Stimulated activated CD8-positive, alpha-beta memory T cell treated with anti-CD3 and anti-CD28 coated beads, Interleukin-7, amount 100 ng/mL, for 4 hours (primary cell): ENCODE measurements at regions not wholly inside any gene's neighbourhood (a gene's known extent, or its start where the extent isn't known, plus 50 kb on each side); places are given as distances from the start of the nearest gene placed in this dataset.
"Not testable (repeated sequence)": the region's sequence is repeated elsewhere in the genome, so short reads cannot be mapped to it uniquely, and the experiment has no call there.

Experiments
- DNase-seq, 2 donors: peaks; one replicate each; pipeline ENCODE4 v3.0.0-alpha.2; 2020; ENCODE audit warnings: low read depth in 2 of 2

DNA sequence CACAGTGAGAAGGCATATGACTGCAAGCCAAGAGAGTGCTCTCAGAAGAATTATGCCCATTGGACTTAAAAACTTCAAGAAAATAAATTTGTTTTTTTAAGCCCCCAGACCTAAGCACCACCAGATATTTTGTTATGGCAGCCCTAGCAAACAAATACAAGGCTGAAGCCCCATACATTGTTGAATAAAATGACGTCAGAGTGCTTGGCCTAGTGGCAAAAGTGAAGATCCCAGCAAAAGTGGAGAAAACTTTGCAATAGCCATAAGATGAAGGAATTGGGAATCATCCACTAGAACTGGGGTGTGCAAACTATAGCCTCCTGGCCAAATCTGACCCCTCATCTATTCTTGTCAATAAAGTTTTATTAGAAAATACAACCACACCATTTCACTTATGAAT lies 517.5 kb downstream of the IRS1 start:
- DNase-seq: no peak

DNA sequence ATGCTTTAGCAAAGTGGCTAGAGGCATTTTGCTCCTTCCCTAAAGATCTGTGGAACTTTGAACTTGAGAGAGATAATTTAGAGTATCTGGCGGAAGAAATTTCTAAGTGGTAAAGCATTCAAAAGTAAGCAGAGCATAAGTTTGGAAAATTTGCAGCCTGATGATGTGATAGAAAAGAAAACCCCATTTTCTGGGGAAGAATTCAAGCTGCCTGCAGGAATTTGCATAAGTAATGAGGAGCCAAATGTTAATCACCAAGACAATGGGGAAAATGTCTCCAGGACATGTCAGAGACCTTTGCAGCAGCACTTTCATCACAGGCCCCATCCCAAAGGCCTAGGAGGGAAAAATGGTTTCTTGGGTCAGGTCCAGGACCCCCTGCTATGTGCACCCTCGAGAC lies 519.5 kb downstream of the IRS1 start:
- DNase-seq: not testable (repeated sequence)

DNA sequence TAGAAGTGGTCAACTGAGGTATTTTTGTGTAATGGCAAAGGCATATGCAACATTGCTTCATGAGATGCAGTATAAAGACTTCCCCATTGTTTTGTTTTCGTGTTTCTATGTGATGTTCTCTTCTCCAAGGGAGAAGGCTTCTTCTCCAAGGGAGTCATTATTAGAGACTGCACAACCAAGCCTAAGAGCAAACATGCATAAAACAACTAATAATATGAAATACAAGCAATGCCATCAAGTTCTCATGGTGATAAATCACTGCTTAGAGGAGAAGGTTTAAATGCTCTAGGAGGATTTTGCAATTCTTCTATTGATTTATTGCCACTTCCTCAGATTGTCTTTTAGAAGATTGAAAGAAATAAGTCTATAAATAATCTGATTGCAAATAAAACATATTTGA lies 524.4 kb downstream of the IRS1 start:
- DNase-seq: no peak

DNA sequence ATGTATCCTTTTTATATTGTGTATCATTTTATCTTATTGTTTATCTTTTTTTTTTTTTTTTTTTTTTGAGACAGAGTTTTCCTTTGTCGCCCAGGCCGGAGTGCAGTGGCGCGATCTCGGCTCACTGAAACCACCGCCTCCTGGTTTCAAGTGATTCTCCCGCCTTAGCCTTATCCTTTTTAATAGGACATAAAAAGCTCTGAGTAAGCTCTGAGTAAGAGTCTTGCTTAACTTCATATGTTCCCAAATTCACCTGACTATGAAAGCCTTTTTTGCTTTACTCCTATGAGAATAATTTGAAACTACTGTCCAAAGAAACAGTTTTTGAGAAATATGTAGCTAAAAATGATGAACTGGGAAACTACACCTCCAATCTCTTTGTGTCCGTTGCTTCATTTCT lies 525.5 kb downstream of the IRS1 start:
- DNase-seq: no peak

DNA sequence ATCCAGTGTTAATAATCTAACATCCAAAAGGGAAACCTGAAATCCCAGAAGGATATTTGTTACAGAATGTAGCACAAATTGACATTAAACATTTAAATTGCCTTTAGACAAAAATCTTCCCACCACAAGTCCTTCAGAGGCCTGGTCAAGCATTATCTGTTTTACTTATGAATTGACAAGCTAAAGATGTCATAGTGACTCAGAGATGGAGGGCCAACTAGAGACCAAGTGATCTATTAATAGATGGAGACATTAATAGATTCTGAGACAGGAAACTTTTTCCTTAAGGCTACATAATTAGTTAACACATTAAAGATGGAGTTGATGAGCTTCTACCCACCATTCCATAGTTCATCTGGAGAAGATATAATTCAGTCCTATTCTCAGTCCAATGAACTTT lies 526.2 kb downstream of the IRS1 start:
- no peak for DNase-seq

DNA sequence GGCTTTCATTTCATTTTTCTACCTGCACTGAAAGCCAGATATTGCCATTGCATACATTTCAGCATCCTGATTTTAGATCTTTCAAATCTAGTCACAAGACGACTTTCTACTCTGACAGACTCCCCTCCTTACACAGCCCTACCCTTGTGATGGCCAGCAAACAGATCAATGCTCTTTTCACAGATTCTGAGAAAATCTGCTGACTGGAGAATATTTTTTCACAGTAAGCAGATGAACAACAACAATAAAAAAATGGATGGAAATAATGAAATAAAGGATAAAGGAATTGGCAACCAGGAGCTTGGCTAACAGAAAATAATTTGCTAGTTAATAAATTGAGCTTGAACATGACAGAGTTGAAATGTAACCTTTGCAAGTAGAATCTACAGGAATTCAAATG lies 527.2 kb downstream of the IRS1 start:
- no peak for DNase-seq

DNA sequence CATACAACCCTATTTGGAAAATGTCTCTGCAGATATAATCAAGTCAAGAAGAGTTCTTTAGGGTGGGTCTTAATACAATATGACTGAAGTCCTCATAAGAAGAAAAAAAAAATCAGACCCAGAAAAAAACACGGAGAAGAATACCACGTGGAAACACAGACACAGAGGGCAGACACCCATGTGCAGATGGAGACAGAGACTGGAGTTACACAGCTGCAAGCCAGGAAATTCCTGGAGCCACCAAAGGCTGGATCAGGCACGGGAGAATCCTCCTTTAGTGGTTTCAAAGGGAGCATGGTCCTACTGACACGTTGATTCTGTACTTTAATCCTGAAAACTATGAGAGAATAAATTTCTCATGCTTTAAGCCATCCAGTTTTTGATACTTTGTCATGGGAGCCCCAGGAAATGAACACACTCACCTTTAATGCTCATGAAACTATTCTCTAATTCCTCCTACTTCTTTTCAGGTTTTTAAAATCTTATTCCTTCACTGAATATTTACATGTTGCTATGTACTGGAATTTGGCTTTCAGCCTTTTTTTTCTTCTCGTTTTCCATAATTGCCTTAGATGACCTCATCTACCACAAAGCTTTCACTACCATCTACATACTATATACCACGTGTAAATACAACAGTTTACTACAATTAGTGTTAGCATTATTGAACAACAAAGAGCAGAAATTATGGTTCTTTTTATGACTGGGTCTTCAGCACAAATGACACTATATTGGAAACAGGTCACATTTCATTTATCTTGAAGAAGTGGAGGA lies 529.1 kb downstream of the IRS1 start:
- no peak for DNase-seq

DNA sequence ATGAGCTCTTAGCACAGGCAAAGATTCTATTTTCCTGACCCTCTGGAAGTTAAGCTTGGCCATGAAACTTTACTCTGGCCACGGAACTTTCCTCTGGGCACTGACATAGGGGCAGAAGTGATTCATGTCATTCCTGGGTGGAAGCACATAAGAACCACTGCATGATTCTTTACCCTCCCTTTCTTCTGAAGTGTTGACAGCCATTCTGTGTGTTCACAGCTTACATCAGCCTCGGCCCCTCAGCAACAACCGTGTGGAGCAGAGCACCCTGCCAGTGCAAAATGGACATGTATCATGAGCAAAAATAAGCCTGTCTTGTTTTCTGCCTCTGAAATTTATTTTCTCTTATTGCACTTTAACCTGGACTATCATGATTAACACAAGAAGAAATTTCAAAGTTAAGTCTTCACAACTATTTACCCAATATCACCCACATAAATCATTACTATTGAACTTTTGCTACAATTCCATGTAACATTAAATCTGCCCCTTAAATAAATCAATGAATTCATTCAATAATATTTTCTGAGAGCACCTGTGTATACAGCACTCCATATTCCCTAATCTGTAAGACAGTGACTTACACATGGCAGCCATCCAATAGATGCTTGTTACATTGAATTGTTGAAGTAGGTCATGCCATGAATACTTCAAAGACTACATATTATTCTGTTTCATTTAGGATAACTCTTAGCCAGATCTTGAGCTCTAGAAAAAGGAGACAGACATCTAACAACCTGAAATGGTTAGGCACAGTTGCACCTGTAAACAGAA lies 531.9 kb downstream of the IRS1 start:
- DNase-seq: no peak

DNA sequence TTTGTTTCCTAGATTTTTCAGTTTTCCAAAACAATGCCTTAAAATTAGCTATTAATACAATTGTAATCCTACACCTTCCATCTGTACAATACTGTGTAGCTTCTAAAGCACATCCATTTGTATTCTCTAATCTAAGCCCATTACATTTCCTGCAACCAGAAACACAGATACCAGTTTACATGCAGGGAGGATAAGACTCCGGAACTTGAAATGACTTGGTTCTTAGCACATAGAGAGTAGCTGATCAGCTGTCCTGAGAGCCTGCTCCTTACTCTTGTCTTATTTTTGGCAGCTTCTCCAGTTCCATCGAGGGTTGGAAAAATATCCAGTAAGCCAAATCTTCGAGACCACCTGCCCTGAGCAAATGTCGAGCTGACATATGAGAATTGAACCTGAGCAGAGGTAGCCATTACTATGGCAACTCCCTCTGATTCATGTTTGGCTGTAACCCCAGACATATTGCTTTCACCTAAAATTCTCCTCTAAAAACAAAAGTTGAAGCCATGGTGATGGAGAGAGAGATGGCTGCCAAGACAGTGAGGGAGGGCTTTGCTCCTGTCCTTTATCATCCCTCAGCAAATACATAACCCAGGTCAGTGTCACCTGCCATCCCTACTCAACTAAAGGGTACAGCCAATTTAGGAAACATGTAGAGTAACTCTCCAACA lies 542.8 kb downstream of the IRS1 start:
- no peak for DNase-seq

DNA sequence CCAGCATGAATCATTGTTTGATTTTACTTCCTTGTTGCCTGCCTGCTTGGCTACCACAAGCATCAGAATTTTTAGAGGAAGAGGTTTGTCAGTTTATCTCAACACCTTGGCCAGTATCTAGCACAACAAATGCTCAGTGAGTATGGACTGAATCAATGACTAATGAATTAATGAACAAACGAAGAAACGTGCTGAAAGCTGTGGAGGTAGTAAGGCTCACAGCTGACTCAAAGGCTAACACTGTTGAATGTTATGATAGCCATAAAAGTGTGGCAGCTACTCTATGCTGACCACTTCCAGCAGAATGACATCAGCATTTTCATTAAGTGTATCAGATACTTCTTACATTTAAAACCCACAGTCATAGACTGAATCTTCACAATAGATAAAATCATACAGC lies 543.4 kb downstream of the IRS1 start:
- DNase-seq: no peak

DNA sequence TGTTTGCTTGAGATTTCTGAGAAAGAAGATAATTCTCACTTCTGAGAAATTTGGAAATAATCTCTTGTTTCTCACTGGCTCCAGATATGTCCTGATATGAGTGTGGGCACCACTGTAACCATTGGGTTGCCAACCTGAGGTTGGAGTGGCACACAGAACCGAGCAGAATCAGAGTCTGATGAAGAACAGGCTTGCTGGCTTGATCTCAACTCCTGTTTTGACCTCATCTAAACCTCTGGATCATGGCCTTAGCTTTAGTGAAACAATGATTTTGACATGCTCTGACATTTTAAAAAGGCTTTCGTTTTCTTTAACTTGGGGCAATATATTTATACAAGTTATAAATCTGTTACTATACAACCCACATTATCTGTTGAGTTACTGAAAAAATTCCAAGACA lies 548.0 kb downstream of the IRS1 start:
- no peak for DNase-seq

DNA sequence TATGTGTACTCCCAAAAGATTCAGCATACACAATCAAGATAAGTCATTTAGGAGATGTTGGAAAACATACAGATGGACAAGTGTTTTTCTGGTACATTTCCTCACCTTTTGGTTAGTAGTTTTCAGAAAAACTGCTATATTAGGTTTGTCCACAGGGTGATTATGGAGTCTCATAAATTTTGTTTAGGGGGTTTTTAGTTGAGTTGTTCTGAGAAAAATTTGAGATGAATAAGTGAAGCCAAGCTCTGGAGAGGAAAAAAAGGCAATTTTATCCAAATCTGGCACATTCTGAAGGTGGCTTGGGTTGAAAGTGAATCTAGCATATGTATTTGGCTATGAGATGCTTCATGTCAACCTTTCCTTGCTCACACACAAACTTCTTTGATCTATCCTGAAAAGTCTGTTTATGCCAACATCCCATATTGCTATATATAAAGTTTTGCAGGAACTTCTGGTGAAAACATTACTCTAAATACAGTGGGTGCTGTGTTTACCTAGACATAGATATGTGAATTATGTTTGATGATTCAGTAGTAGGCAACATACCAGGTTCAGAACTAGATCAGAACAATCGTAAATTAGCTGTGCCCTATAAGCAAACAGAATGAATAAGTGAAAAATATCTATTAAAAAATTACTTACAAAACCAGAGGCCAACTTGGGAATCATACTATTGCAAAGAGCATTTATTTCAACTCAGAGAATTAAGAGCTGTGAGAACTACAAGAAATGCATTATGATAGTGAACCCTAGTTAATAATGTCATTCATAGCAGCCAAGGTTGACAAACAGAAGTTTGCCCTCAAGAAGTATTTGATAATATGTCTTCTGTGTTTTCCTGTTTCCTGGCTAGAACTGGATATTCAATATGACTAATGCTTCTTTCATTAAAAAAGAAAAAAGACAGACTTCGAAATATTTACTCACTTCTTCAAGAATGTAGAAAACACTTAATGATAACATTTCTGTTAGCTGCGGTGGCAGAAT lies 552.0 kb downstream of the IRS1 start:
- no peak for DNase-seq

DNA sequence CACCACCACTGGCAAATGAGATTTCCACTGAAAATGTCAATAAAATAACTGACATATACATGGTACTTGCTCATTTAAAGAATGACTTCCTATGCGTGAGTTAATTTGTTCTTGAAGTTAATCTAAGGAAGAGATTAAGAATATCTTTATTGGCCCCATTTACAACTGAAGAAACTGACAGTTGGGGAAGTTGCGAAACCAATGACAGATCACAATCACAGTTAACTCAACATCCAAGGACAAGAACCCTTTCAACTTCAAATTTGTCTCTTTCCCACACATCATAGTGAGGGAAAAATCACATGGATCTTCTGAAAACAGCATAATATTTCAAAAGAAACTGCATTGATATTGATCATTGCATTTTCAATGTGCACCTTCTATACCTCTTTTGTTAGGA lies 565.4 kb downstream of the IRS1 start:
- DNase-seq: no peak

DNA sequence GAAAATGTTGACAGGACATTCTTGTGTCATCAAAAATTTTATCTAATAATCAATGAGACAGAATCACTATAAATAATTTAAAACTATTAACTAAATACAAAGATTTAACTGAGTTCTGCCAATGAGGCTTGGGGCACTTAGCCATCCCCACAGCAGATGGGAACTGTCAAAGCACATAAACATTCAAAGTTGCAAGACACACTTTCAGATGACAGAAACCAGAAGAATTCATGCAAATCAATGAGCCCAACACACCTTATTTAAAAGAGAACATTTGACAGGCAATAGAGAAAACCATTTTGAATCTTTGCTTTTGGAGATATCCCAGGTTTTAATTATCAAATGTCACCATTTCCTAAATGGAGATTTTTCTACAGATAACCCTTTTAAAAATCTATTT lies 566.2 kb downstream of the IRS1 start:
- no peak for DNase-seq

DNA sequence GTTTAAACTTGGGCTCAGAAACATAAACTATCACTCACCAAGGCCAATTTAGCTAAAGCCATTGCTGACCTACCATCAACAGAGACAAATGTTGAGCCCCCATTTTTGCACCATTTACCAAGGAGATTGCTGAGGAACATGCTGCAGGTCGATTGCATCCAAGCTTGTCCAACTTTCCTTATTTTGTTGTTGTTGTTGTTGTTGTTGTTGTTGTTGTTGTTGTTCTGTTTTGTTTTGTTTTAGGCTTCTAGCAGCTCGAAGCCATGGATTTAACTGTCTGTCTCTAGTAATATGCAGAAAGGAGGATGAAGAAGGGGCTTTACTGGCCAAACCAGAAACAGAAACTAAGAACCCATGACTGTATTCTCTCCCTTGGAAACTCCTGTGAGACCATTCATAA lies 571.5 kb downstream of the IRS1 start:
- no peak for DNase-seq

DNA sequence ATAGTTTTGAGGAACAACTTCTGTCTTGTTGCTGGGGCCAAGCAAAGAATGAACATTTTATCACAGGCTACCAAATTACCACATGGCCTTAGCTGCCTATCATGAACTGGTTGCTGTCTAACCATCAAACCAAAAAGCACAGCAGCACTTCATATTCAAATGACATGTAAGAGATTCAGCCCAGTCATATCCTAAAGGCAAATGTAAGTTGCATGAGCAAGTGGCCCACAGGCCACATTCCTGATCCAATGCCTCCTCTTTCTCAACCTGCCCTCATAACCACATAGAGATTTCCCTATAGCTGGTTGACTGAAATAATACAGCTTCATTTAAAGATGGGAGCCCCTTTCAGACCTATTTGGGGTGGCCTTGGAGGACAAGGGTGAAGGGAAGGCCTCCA lies 572.3 kb downstream of the IRS1 start:
- no peak for DNase-seq

DNA sequence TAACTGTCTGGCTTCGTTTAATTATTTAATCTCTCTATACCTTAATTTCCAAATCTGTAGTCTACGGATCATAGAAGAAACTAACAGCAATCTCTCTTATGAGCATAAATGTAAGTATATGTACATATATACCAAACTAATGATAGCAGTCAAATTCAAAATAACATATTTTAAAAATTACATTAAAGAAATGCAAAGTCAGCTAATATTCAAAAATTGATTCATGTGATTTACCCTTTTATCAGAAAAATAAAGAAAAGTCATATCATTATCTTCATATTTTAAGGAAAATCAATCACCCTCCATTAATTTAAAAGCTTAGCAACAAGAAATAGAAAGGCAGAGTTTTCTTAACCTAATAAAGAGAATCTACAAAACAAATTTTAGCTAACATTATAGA lies 575.9 kb downstream of the IRS1 start:
- no peak for DNase-seq

DNA sequence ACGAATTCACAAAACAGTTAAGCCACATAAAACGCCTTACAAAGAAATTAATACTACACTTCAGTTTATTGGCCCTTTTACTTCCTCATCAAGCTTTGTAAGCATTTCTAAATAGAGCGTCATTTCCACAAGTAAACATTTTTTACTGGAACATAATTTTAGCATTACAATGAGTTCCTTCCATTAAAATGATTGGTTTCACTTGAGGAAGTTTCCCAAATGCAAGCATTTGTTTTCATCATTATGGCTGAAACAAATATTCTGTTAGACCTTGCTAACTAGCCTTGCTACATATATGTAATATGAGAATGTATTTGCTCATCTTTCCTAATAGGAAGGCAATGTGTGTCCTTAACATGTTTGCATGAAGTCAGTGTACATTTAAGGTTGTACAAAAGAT lies 579.1 kb downstream of the IRS1 start:
- no peak for DNase-seq

DNA sequence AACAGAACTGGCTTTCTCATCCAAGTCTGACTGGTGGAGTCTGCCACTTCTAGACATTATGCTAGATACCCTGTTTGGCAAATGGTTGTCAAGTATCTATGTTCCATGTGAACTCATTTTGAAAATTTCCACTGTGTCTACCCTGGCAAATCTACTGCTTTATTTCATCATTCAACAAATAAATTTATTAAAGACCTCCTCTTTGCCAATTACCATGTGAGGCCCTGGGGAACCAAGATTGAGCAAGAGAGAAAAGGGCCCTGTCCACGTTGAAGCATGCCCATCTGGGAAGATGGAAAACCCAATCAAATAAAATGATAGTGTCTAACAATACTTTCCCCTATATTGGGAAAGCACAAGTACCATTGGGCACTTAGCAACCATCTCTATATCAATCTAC lies 582.4 kb downstream of the IRS1 start:
- no peak for DNase-seq

DNA sequence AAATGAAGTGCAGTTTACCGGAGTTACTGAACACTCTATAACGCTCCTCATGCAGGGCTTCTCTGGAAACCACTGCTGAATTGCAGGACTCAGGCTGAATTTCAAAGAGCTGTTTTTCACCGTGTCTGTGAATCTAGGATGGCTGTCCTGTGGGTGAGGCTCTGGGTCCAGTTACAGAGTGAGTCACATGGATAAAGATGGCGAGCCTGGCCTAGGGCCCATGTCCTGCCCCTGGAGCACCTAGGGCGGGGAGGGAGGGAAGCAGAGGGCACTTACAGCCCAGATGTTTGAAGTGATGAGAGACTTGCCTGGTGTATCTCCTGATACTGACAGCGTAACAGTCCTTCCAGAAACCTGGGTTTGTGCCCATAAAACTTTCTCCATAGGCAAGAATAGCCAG lies 583.0 kb downstream of the IRS1 start:
- no peak for DNase-seq

DNA sequence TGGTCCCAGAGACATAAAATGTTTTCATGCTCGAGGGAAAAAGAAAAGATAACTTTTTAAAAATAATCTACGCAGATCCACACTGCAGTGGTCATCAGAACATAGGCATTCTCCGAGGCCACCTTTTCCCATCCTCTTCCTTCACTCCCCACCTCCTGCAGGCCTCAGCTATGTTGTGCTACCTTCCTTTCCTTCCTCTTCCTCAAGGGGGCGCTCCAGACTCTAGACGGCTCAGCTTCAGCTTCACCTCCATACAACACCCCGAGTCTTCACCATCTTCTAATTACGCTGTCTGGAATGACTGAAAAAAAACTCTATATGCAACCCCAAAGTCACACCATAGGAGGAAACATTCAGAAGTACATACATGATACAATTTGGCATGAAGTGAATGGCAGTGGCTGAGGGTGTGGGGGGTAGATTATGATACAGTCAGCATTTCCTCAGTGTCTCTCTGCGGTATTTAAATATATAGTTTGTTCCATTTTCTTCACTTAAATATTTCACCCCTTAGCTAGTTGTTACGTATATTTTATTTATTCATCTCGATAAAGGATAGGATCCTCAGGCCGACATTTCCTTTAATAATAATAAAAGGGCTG lies 583.6 kb downstream of the IRS1 start:
- DNase-seq: peak in 1 of 2 donors; percentile 4
